ENCODE measurements at regions not wholly inside any gene's neighbourhood (a gene's known extent, or its start where the extent isn't known, plus 50 kb on each side); places are given as distances from the start of the nearest gene placed in this dataset.

GRCh38 chr4:110898290-110898689 is 275.4 kb upstream of the PITX2 start:
- Histone ChIP-seq H3K36me3 (no peaks in the 10 kb centered on the region), H3K9me3 (no peaks in the 10 kb centered on the region), H3K4me3 (no peak overlapping the region), H3K27me3 (no peaks in the 10 kb centered on the region)
- DNase-seq: no peak

- no peaks in the 10 kb centered on the region for H3K9me3 ChIP-seq
- no peaks in the 10 kb centered on the region for H3K27me3 ChIP-seq
- DNase-seq: no peak
- no peaks in the 10 kb centered on the region for H3K36me3 ChIP-seq
- H3K4me3 ChIP-seq: no peak overlapping the region
Measured at GRCh38 chr4:110900213-110900769, 277.4 kb upstream of the PITX2 start.

GRCh38 chr4:110902500-110902899 is 279.6 kb upstream of the PITX2 start:
- no peak for DNase-seq

GRCh38 chr4:110904435-110905065 is 281.7 kb upstream of the PITX2 start:
- no peak for DNase-seq
- no peaks in the 10 kb centered on the region for H3K36me3 ChIP-seq
- H3K9me3 ChIP-seq: no peaks in the 10 kb centered on the region
- H3K4me3 ChIP-seq: no peak overlapping the region
- no peaks in the 10 kb centered on the region for H3K27me3 ChIP-seq

More at GRCh38 chr4:110902500-110902899, 279.6 kb upstream of the PITX2 start:
- Histone ChIP-seq H3K27me3 (no peaks in the 10 kb centered on the region), H3K4me3 (no peak overlapping the region), H3K36me3 (no peaks in the 10 kb centered on the region), H3K9me3 (no peaks in the 10 kb centered on the region)

- H3K4me3 ChIP-seq: no peak overlapping the region
- no peak for DNase-seq
- H3K27me3 ChIP-seq: no peaks in the 10 kb centered on the region
- no peaks in the 10 kb centered on the region for H3K9me3 ChIP-seq
- H3K36me3 ChIP-seq: no peaks in the 10 kb centered on the region
Measured at GRCh38 chr4:110905367-110905766, 282.5 kb upstream of the PITX2 start.

- H3K4me3 ChIP-seq: no peak overlapping the region
- no peak for DNase-seq
- H3K9me3 ChIP-seq: no peaks in the 10 kb centered on the region
- no peaks in the 10 kb centered on the region for H3K27me3 ChIP-seq
- H3K36me3 ChIP-seq: no peaks in the 10 kb centered on the region
Measured at GRCh38 chr4:110907801-110908313, 285.0 kb upstream of the PITX2 start.

- H3K4me3 ChIP-seq: no peak overlapping the region
- H3K27me3 ChIP-seq: no peaks in the 10 kb centered on the region
- no peak for DNase-seq
- H3K9me3 ChIP-seq: no peaks in the 10 kb centered on the region
- no peaks in the 10 kb centered on the region for H3K36me3 ChIP-seq
Measured at GRCh38 chr4:110914791-110915190, 291.9 kb upstream of the PITX2 start.

- H3K27me3 ChIP-seq: no peaks in the 10 kb centered on the region
- H3K9me3 ChIP-seq: no peaks in the 10 kb centered on the region
- H3K4me3 ChIP-seq: no peak overlapping the region
- DNase-seq: no peak
- no peaks in the 10 kb centered on the region for H3K36me3 ChIP-seq
Measured at GRCh38 chr4:110915301-110915700, 292.4 kb upstream of the PITX2 start.

- H3K9me3 ChIP-seq: no peaks in the 10 kb centered on the region
Measured at GRCh38 chr4:110916505-110916904, 293.6 kb upstream of the PITX2 start.

GRCh38 chr4:110917835-110918234 is 295.0 kb upstream of the PITX2 start:
- H3K36me3 ChIP-seq: no peaks in the 10 kb centered on the region
- no peak for DNase-seq
- no peak overlapping the region for H3K4me3 ChIP-seq
- no peaks in the 10 kb centered on the region for H3K27me3 ChIP-seq
- H3K9me3 ChIP-seq: no peaks in the 10 kb centered on the region

More at GRCh38 chr4:110916505-110916904, 293.6 kb upstream of the PITX2 start:
- DNase-seq: no peak
- H3K4me3 ChIP-seq: no peak overlapping the region
- no peaks in the 10 kb centered on the region for H3K27me3 ChIP-seq
- no peaks in the 10 kb centered on the region for H3K36me3 ChIP-seq

- Histone ChIP-seq H3K9me3 (no peaks in the 10 kb centered on the region), H3K36me3 (no peaks in the 10 kb centered on the region), H3K27me3 (no peaks in the 10 kb centered on the region), H3K4me3 (no peak overlapping the region)
- DNase-seq: no peak
Measured at GRCh38 chr4:110920990-110921389, 298.1 kb upstream of the PITX2 start.

GRCh38 chr4:110924761-110925160 is 301.9 kb upstream of the PITX2 start:
- DNase-seq: no peak
- H3K36me3 ChIP-seq: no peaks in the 10 kb centered on the region
- H3K27me3 ChIP-seq: no peaks in the 10 kb centered on the region
- H3K9me3 ChIP-seq: no peaks in the 10 kb centered on the region
- H3K4me3 ChIP-seq: no peak overlapping the region

GRCh38 chr4:110926841-110927400 is 304.0 kb upstream of the PITX2 start:
- no peaks in the 10 kb centered on the region for H3K36me3 ChIP-seq
- no peak for DNase-seq
- no peaks in the 10 kb centered on the region for H3K27me3 ChIP-seq
- no peak overlapping the region for H3K4me3 ChIP-seq
- no peaks in the 10 kb centered on the region for H3K9me3 ChIP-seq

- no peaks in the 10 kb centered on the region for H3K9me3 ChIP-seq
- H3K36me3 ChIP-seq: no peaks in the 10 kb centered on the region
- no peak for DNase-seq
- H3K27me3 ChIP-seq: no peaks in the 10 kb centered on the region
- H3K4me3 ChIP-seq: no peak overlapping the region
Measured at GRCh38 chr4:110933341-110933740, 310.5 kb upstream of the PITX2 start.

GRCh38 chr4:110944501-110944900 is 321.6 kb upstream of the PITX2 start:
- no peak for DNase-seq
- Histone ChIP-seq H3K27me3 (no peaks in the 10 kb centered on the region), H3K4me3 (no peak overlapping the region), H3K36me3 (no peaks in the 10 kb centered on the region), H3K9me3 (no peaks in the 10 kb centered on the region)

GRCh38 chr4:110945600-110945999 is 322.7 kb upstream of the PITX2 start:
- Histone ChIP-seq H3K36me3 (no peaks in the 10 kb centered on the region), H3K9me3 (no peaks in the 10 kb centered on the region), H3K27me3 (no peaks in the 10 kb centered on the region), H3K4me3 (no peak overlapping the region)
- DNase-seq: no peak

GRCh38 chr4:110949542-110949941 is 326.7 kb upstream of the PITX2 start:
- H3K4me3 ChIP-seq: no peak overlapping the region
- H3K9me3 ChIP-seq: no peaks in the 10 kb centered on the region
- H3K36me3 ChIP-seq: no peaks in the 10 kb centered on the region
- no peaks in the 10 kb centered on the region for H3K27me3 ChIP-seq
- DNase-seq: no peak

- no peaks in the 10 kb centered on the region for H3K9me3 ChIP-seq
- DNase-seq: no peak
- no peaks in the 10 kb centered on the region for H3K27me3 ChIP-seq
- H3K4me3 ChIP-seq: no peak overlapping the region
- H3K36me3 ChIP-seq: no peaks in the 10 kb centered on the region
Measured at GRCh38 chr4:110950731-110951130, 327.9 kb upstream of the PITX2 start.

Measured in MG63 (cell line).